ENCODE measurements at regions not wholly inside any gene's neighbourhood (a gene's known extent, or its start where the extent isn't known, plus 50 kb on each side); places are given as distances from the start of the nearest gene placed in this dataset.

- H3F3A ChIP-seq (ENCODE audit: low read depth) = no peaks in the 10 kb centered on the region
- Mint-ChIP-seq H3K4me3 (no peak overlapping the region), H3K27ac (no peak overlapping the region), H3K27me3 (ENCODE audit: insufficient read depth, low read depth) (no peaks in the 10 kb centered on the region), H3K9me3 (peaks cover 9% of the 10 kb centered on the region), H3K4me1 (no peaks in the 10 kb centered on the region), H3K36me3 (no peaks in the 10 kb centered on the region)
- no peaks in the 10 kb centered on the region for H3K36me3 ChIP-seq
- no peak overlapping the region for H3K4me2 ChIP-seq
- H3K27me3 ChIP-seq = no peaks in the 10 kb centered on the region
- no peaks in the 10 kb centered on the region for H3K9me3 ChIP-seq (ENCODE audit: low read depth)
- no peaks in the 10 kb centered on the region for H4K20me1 ChIP-seq (ENCODE audit: low read depth)
- H3K4me3 ChIP-seq = no peak overlapping the region
- TF ChIP-seq EZH2 (IDR thresholded peaks at IDR 0.05) = no peak
- no peak for TF ChIP-seq EZH2phosphoT487 (IDR thresholded peaks at IDR 0.05)
- TF ChIP-seq CTCF (IDR thresholded peaks at IDR 0.05) = no peak
- peaks cover 9% of the 10 kb centered on the region for H3K4me1 ChIP-seq
- no peak for DNase-seq (ENCODE audit: low spot score)
- no peak overlapping the region for H3K9ac ChIP-seq
- no peak overlapping the region for H2AFZ ChIP-seq (replicated peaks)
- no peak overlapping the region for H3K27ac ChIP-seq
- no peaks in the 10 kb centered on the region for H3K79me2 ChIP-seq (ENCODE audit: low read depth)
Measured at GRCh38 chr9:16092142-16093091, 539.6 kb downstream of the CCDC171 start.

GRCh38 chr9:16098306-16098705 is 545.5 kb downstream of the CCDC171 start:
- Histone ChIP-seq H4K20me1 (ENCODE audit: low read depth) (no peaks in the 10 kb centered on the region), H3K79me2 (ENCODE audit: low read depth) (no peaks in the 10 kb centered on the region), H3K27ac (no peak overlapping the region), H3K4me3 (no peak overlapping the region), H3K4me2 (no peak overlapping the region), H3K9ac (no peak overlapping the region), H3K27me3 (no peaks in the 10 kb centered on the region), H2AFZ (replicated peaks) (no peak overlapping the region), H3K9me3 (ENCODE audit: low read depth) (no peaks in the 10 kb centered on the region), H3F3A (ENCODE audit: low read depth) (peaks cover under 1% of the 10 kb centered on the region), H3K36me3 (no peaks in the 10 kb centered on the region), H3K4me1 (peaks cover 27% of the 10 kb centered on the region)
- TF ChIP-seq EZH2phosphoT487 (IDR thresholded peaks at IDR 0.05) = no peak
- TF ChIP-seq EZH2 (IDR thresholded peaks at IDR 0.05) = no peak
- no peak for TF ChIP-seq CTCF (IDR thresholded peaks at IDR 0.05)
- no peak overlapping the region for H3K27ac Mint-ChIP-seq
- no peaks in the 10 kb centered on the region for H3K36me3 Mint-ChIP-seq
- no peak overlapping the region for H3K4me3 Mint-ChIP-seq
- no peak for DNase-seq (ENCODE audit: low spot score)
- H3K27me3 Mint-ChIP-seq (ENCODE audit: insufficient read depth, low read depth) = peaks cover 3% of the 10 kb centered on the region
- no peaks in the 10 kb centered on the region for H3K9me3 Mint-ChIP-seq
- H3K4me1 Mint-ChIP-seq = peaks cover 40% of the 10 kb centered on the region

GRCh38 chr9:16099732-16100536 is 547.1 kb downstream of the CCDC171 start:
- peaks cover 3% of the 10 kb centered on the region for H3K27me3 Mint-ChIP-seq (ENCODE audit: insufficient read depth, low read depth)
- Histone ChIP-seq H2AFZ (replicated peaks) (peak overlapping the region; percentile 64), H3K4me1 (peaks cover 37% of the 10 kb centered on the region), H3K27me3 (no peaks in the 10 kb centered on the region), H3K79me2 (ENCODE audit: low read depth) (no peaks in the 10 kb centered on the region), H3K27ac (no peak overlapping the region), H3F3A (ENCODE audit: low read depth) (peaks cover 9% of the 10 kb centered on the region), H4K20me1 (ENCODE audit: low read depth) (no peaks in the 10 kb centered on the region), H3K4me3 (no peak overlapping the region), H3K9ac (no peak overlapping the region), H3K9me3 (ENCODE audit: low read depth) (no peaks in the 10 kb centered on the region), H3K36me3 (no peaks in the 10 kb centered on the region), H3K4me2 (peak overlapping the region; percentile 5)
- no peaks in the 10 kb centered on the region for H3K36me3 Mint-ChIP-seq
- H3K4me1 Mint-ChIP-seq = peaks cover 54% of the 10 kb centered on the region
- peak overlapping the region; percentile 97 for H3K27ac Mint-ChIP-seq
- no peak overlapping the region for H3K4me3 Mint-ChIP-seq
- TF ChIP-seq EZH2 (IDR thresholded peaks at IDR 0.05) (no peak), CTCF (IDR thresholded peaks at IDR 0.05) (no peak), EZH2phosphoT487 (IDR thresholded peaks at IDR 0.05) (no peak)
- DNase-seq (ENCODE audit: low spot score) = no peak
- H3K9me3 Mint-ChIP-seq = no peaks in the 10 kb centered on the region
